PC-9 (cell line): ENCODE measurements at regions not wholly inside any gene's neighbourhood (a gene's known extent, or its start where the extent isn't known, plus 50 kb on each side); places are given as distances from the start of the nearest gene placed in this dataset.

ENCODE experiments used
- BruUV-seq: library from RNA; stranded (reverse); fragments of 400-500 nt; replicated peaks from 2 replicates; lab custom pipeline; 2021; lab: Mats Ljungman, UMichigan
- CTCF ChIA-PET: fragments of 300-600 bp; sonication (Branson Sonifier 250); formaldehyde crosslinking; loops from one replicate; lab custom pipeline; 2022; ENCODE audit warnings: antibody characterized with exemption; lab: Charles Lee
- POLR2A ChIA-PET: fragments of 300-600 bp; sonication (Branson Sonifier 250); formaldehyde crosslinking; loops from one replicate; lab custom pipeline; 2022; ENCODE audit warnings: antibody characterized with exemption; ENCODE audit not compliant: unreplicated experiment; lab: Charles Lee
- DNase-seq, 2 experiments: peaks; one replicate each; pipeline versions ENCODE4 v3.0.0 to v3.0.0-alpha.2; 2015 to 2022; ENCODE audit warnings: mixed read lengths in 1 of 2
- H2AFZ ChIP-seq: fragments of 200-600 bp; sonication (generic); 2 replicates; pipeline ENCODE4 v1.8.1; 2017; ENCODE audit warnings: antibody characterized with exemption
- H3F3A ChIP-seq: fragments of 200-600 bp; sonication (generic); 2 replicates; pipeline ENCODE4 v1.8.1; 2017; ENCODE audit warnings: antibody characterized with exemption, mild to moderate bottlenecking, low read depth; ENCODE audit not compliant: insufficient read depth
- H3K27ac ChIP-seq: fragments of 200-600 bp; sonication (generic); 2 replicates; pipeline ENCODE4 v1.6.1; 2016; ENCODE audit warnings: mixed run types
- H3K27me3 ChIP-seq: fragments of 200-600 bp; sonication (generic); 2 replicates; pipeline ENCODE4 v1.6.1; 2016; ENCODE audit warnings: low read depth, mixed run types; ENCODE audit not compliant: insufficient read depth
- H3K36me3 ChIP-seq: fragments of 200-600 bp; sonication (generic); 2 replicates; pipeline ENCODE4 v1.6.1; 2016; ENCODE audit warnings: low read depth, mixed run types
- H3K4me1 ChIP-seq: fragments of 200-600 bp; sonication (generic); replicated peaks from 2 replicates; pipeline ENCODE4 v1.6.1; 2016; ENCODE audit warnings: mixed run types; ENCODE audit not compliant: insufficient read depth
- H3K4me2 ChIP-seq: fragments of 200-600 bp; sonication (generic); 2 replicates; pipeline ENCODE4 v1.6.1; 2017; ENCODE audit warnings: mixed run types
- H3K4me3 ChIP-seq: fragments of 200-600 bp; sonication (generic); 2 replicates; pipeline ENCODE4 v1.6.1; 2016; ENCODE audit warnings: mixed run types
- H3K79me2 ChIP-seq: fragments of 200-600 bp; sonication (generic); 2 replicates; pipeline ENCODE4 v1.6.1; 2017; ENCODE audit warnings: low read depth, mixed run types
- H3K9me2 ChIP-seq: fragments of 200-600 bp; sonication (generic); 2 replicates; pipeline ENCODE4 v1.8.1; 2017; ENCODE audit warnings: mild to moderate bottlenecking; ENCODE audit not compliant: insufficient read depth
- H3K9me3 ChIP-seq: fragments of 200-600 bp; sonication (generic); 2 replicates; pipeline ENCODE4 v1.8.1; 2016; ENCODE audit warnings: low read depth; ENCODE audit not compliant: insufficient read depth
- H4K20me1 ChIP-seq: fragments of 200-600 bp; sonication (generic); 2 replicates; pipeline ENCODE4 v1.8.1; 2017; ENCODE audit not compliant: insufficient read depth
- CTCF ChIP-seq: fragments of 200-600 bp; sonication (generic); conservative IDR thresholded peaks from 2 replicates; pipeline ENCODE4 v1.6.1; 2017; ENCODE audit warnings: mixed run types, antibody characterized with exemption, mild to moderate bottlenecking, moderate library complexity
- EZH2 ChIP-seq: fragments of 200-600 bp; sonication (generic); IDR thresholded peaks from 2 replicates; pipeline ENCODE4 v1.8.0; 2017; ENCODE audit warnings: antibody characterized with exemption, low read depth
- intact Hi-C: fragments of 100-400 bp; cut with micrococcal nuclease; formaldehyde crosslinking; loops from one replicate; pipeline ENCODE4 v1.10.0; 2022; ENCODE audit not compliant: unreplicated experiment

- intact Hi-C loops, result loop anchor here (10.0 kb wide), 1 partner anchor 694 kb away; no protein-coding TSS in a partner anchor
- Histone ChIP-seq H3F3A (no peaks in the 10 kb centered on the region), H3K79me2 (no peaks in the 10 kb centered on the region), H3K4me2 (no peak overlapping the region), H3K9me3 (no peaks in the 10 kb centered on the region), H3K36me3 (no peaks in the 10 kb centered on the region), H2AFZ (no peak overlapping the region), H3K27ac (no peak overlapping the region), H4K20me1 (no peaks in the 10 kb centered on the region), H3K27me3 (no peaks in the 10 kb centered on the region), H3K9me2 (no peaks in the 10 kb centered on the region), H3K4me1 (no peaks in the 10 kb centered on the region), H3K4me3 (no peak overlapping the region)
- ChIA-PET CTCF (no interaction called here), POLR2A (no interaction called here)
- TF ChIP-seq CTCF, result no peak
- TF ChIP-seq EZH2, result no peak
- BruUV-seq, result no TSS peak
- no peak for DNase-seq
Observed at GRCh38 chr4:174119051-174119450, 164.4 kb downstream of the FBXO8 start.

GRCh38 chr4:174118171-174118570 lies 165.3 kb downstream of the FBXO8 start:
- no TSS peak for BruUV-seq
- ChIA-PET POLR2A (no interaction called here), CTCF (no interaction called here)
- no peak overlapping the region for H3K27ac ChIP-seq
- TF ChIP-seq EZH2, result no peak
- no peak for TF ChIP-seq CTCF
- H3K4me2 ChIP-seq, result no peak overlapping the region
- no peaks in the 10 kb centered on the region for H3K36me3 ChIP-seq
- H2AFZ ChIP-seq, result no peak overlapping the region
- DNase-seq, result no peak
- H3K4me1 ChIP-seq, result no peaks in the 10 kb centered on the region
- no peaks in the 10 kb centered on the region for H3K27me3 ChIP-seq
- no peaks in the 10 kb centered on the region for H3F3A ChIP-seq
- no peaks in the 10 kb centered on the region for H3K9me3 ChIP-seq
- no peaks in the 10 kb centered on the region for H3K9me2 ChIP-seq
- H3K79me2 ChIP-seq, result no peaks in the 10 kb centered on the region
- H3K4me3 ChIP-seq, result no peak overlapping the region
- no peaks in the 10 kb centered on the region for H4K20me1 ChIP-seq
- intact Hi-C loops, result loop anchor here (10.0 kb wide), 1 partner anchor 693 kb away; no protein-coding TSS in a partner anchor

- CTCF ChIA-PET, result no interaction called here
- TF ChIP-seq CTCF (no peak), EZH2 (no peak)
- no peak overlapping the region for H3K4me2 ChIP-seq
- H3K27me3 ChIP-seq, result no peaks in the 10 kb centered on the region
- no peaks in the 10 kb centered on the region for H3K36me3 ChIP-seq
- H3K27ac ChIP-seq, result no peak overlapping the region
- no TSS peak for BruUV-seq
- POLR2A ChIA-PET, result no interaction called here
- no peaks in the 10 kb centered on the region for H3K79me2 ChIP-seq
- H3F3A ChIP-seq, result no peaks in the 10 kb centered on the region
- no peaks in the 10 kb centered on the region for H3K9me2 ChIP-seq
- intact Hi-C loops, result loop anchor here (10.0 kb wide), 1 partner anchor 693 kb away; no protein-coding TSS in a partner anchor
- H3K9me3 ChIP-seq, result no peaks in the 10 kb centered on the region
- DNase-seq, result no peak
- H4K20me1 ChIP-seq, result no peaks in the 10 kb centered on the region
- no peaks in the 10 kb centered on the region for H3K4me1 ChIP-seq
- no peak overlapping the region for H3K4me3 ChIP-seq
- no peak overlapping the region for H2AFZ ChIP-seq
Observed at GRCh38 chr4:174117445-174117844, 166.0 kb downstream of the FBXO8 start.
